HG02678 (cell line): ENCODE measurements at regions not wholly inside any gene's neighbourhood (a gene's known extent, or its start where the extent isn't known, plus 50 kb on each side); places are given as distances from the start of the nearest gene placed in this dataset.

ENCODE experiments used
- ATAC-seq: cut with Tn5 transposase; IDR thresholded peaks from one replicate; pipeline ENCODE4 v1.9.1; 2021; ENCODE audit warnings: mild to moderate bottlenecking, moderate library complexity; ENCODE audit not compliant: unreplicated experiment

- ATAC-seq: no peak
Observed at GRCh38 chr2:19560785-19561184, 202.4 kb upstream of the OSR1 start.

DNA sequence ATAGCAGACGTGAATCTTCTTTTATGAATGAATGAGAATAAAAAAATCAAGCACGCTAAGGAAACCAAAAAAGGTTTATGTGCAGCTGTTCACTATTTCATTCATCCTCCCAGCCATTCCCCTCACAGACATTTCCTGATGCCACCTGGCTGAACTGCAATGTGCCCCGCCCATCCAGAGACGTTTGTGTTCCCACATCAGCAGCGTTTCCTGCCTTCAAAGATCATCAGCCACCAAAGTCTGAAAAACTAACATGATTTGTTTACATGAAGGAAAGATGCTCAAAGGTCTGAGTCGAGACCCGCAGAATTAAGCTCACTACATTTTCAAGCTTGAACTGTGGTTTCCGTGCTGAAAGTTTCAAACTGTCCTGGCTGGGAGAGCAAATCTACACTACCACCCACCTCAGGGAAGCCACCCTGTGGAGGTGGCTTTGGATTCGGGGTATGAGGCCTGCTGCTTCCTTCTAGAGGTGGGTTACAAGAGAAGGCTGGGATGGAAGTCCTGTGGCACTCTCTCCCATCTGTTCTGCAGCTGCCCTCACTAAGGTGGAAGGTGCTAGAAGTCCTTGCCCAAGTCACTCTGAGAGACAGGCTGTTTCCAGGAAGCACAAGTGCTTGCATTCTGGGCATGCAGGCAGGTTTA is 201.3 kb upstream of the OSR1 start:
- ATAC-seq: no peak

DNA sequence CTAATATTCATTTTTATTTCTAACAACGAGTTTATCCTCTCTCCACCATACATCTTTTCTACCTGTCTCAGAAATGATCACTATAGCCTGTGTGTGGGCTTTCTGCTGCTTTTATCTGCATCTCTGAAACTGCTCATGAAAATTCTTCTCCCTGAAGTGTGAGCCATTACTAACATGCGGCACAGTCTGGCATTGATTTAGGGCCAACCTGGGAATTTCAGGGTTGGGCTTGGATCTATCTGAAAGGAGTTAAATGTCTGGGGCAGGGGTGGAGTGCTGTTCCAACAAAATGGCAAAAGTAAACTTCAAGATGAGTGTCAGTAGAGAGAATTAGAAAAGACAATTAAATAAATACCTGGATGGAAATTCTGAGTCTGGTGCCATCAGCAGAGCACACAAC is 198.2 kb upstream of the OSR1 start:
- no peak for ATAC-seq

DNA sequence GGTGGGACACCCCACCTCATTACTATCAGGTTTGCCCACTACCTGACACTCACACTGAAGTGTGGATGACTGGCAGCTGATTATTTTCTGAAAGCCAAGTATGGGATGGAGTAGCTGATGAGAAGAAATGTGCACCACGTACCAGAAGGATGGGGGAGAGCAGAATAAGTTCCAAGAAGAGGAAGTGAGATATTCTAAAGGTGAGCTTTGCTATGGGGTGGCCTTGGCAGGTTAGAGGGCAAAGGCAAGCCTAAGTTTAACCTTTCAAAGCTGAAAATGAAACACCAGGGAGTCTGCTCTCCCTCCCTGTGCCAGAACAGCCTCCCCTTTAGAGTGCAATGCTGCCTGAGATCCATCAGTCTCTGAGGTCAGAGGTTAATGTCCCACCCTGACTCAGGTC is 196.1 kb upstream of the OSR1 start:
- ATAC-seq: no peak

DNA sequence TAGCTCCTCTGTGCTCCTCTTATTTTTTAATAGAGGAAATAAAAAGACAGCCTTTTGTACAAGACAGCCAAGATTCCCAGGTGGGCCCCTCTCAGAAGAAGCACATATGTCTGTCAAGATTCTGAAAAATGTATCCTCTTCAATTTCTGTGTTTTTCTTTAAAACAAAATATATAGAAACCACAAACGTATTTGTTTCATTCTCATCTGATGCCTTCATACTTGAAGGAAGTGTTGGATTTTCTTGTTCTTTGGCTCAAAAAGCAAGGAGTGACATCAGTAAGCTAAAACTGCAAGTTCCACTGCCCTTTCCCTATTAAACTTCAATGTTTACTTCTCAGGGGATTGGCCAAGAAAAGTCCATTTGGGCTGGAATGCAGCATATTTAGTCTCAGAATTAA is 193.8 kb upstream of the OSR1 start:
- no peak for ATAC-seq

- ATAC-seq: no peak
Observed at GRCh38 chr2:19550750-19551149, 192.3 kb upstream of the OSR1 start.

GRCh38 chr2:19549821-19550220 is 191.4 kb upstream of the OSR1 start:
- ATAC-seq: no peak

DNA sequence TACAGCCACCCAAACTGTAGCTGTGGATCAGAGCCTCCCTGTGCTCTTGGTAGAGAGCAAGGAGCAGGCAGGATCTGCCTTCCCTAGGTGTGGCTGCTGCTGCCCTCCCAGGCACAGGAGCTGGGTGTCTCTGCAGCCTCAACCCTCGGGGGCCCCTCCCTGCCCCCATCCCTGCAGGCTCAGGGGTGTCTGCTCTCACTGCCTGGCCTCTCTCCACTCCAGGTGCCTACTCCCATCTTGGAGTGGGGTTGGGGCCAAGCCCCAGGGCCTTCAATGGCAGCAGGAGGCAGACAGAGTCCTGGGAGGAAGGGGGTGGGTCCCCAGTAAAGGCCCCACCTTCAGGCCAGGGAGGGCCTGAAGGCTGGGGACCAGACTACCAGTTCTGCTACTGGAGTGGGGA is 189.7 kb upstream of the OSR1 start:
- ATAC-seq: no peak

GRCh38 chr2:19547321-19547720 is 188.9 kb upstream of the OSR1 start:
- ATAC-seq: no peak

DNA sequence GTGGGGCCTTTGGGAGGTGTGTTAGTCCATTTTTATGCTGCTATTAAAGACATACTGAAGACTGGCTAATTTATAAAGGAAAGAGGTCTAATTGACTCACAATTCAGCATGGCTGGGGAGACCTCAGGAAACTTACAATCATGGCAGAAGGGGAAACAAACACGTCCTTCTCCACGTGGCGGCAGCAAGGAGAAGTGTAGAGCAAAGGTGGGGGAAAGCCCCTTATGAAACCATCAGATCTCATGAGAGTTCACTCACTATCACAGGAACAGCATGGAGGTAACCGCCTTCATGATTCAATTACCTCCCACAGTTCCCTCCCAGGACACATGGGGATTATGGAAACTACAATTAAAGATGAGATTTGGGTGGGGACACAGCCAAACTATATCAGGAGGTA is 187.1 kb upstream of the OSR1 start:
- ATAC-seq: no peak

GRCh38 chr2:19543663-19544383 is 185.4 kb upstream of the OSR1 start:
- no peak for ATAC-seq

DNA sequence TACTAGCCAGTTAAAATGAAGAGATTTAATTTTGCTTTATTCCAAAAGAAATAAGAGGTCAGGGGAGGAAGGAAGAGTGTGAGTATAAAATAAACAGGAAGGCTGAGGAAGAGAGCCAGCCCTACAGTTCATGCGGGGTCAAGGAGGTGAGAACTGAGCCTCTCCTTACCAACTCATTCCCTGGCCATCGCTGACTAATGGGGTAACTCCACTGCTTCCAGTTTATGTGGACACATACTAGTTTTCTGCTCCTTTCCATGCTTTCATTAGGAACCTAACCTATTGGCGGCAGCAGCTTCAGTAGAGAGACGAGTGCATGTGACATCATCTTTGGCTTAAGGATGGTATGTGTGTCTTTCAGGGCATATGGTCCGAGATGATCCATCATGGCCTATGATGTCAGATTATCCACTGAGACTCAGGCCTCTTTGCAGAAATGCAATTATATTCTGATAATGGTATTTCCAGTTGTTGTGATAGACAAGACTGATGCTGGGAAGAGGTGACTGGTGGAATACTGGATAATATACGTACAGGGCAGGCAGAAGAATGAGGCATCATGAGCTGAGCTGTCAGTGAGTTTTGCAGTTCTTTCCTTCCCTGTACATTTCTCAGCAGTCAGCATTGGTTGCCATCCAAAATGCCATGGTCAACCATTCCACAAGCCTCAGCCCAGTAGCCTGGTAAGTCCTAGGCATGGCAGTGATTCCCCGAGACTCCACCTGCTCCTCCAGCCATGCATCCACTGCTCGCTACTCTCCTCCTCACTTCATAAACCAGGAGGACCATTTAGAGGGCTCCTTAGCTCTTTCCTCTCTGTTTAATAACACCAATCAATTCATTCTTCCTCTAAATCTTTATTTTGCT is 184.6 kb upstream of the OSR1 start:
- ATAC-seq: no peak

GRCh38 chr2:19541884-19542283 is 183.5 kb upstream of the OSR1 start:
- no peak for ATAC-seq

GRCh38 chr2:19540739-19541525 is 182.5 kb upstream of the OSR1 start:
- ATAC-seq: no peak

- no peak for ATAC-seq
Observed at GRCh38 chr2:19538411-19538963, 180.1 kb upstream of the OSR1 start.

GRCh38 chr2:19536136-19536535 is 177.7 kb upstream of the OSR1 start:
- no peak for ATAC-seq

GRCh38 chr2:19532547-19533196 is 174.2 kb upstream of the OSR1 start:
- ATAC-seq: no peak

- ATAC-seq: no peak
Observed at GRCh38 chr2:19529677-19530076, 171.3 kb upstream of the OSR1 start.

DNA sequence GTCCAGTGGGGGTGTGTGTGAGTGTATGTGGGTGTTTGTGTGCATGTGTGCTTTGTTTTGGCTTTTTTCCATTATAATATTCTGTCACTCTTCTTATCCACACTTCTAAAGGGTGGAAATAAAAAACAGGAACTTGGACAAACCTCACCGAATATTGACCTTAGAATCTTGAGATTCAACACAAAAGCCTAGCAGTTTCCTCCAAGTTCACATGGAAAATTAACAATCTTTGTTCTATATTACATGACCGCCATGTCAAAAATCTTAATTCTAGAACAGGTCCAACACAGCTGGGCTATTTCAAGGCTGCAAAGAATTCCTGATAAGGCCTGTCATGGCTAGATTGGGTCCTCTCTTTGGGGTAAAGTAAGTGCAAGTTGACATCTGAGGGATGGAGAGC is 169.3 kb upstream of the OSR1 start:
- ATAC-seq: no peak

- ATAC-seq: no peak
Observed at GRCh38 chr2:19525313-19525712, 166.9 kb upstream of the OSR1 start.
